Adrenal gland (tissue), 5 donors: ENCODE measurements at regions not wholly inside any gene's neighbourhood (a gene's known extent, or its start where the extent isn't known, plus 50 kb on each side); places are given as distances from the start of the nearest gene placed in this dataset.

ENCODE experiments used
- POLR2A ChIP-seq, 2 donors: fragments of 450-650 bp; IDR thresholded peaks; one replicate each; pipeline ENCODE4 v1.6.1; 2017; ENCODE audit warnings: antibody characterized with exemption in 2 of 2, mild to moderate bottlenecking in 2 of 2, moderate library complexity in 1 of 2
- TF ChIP-seq, protein P1 (sequence below), 6 experiments: fragments of 450-650 bp in 4 of 6; fragments of 200-600 bp in 2 of 6; sonication (generic) in 1 of 6; IDR thresholded peaks; 1 replicate in 5 of 6; 2 replicates in 1 of 6; pipeline versions ENCODE4 v1.5.1 to v1.8.0; 2016 to 2021; ENCODE audit warnings: antibody characterized with exemption in 6 of 6, mild to moderate bottlenecking in 2 of 6, moderate library complexity in 1 of 6
- donor health status: DM: no; HTN: no; CAD: no.

DNA sequence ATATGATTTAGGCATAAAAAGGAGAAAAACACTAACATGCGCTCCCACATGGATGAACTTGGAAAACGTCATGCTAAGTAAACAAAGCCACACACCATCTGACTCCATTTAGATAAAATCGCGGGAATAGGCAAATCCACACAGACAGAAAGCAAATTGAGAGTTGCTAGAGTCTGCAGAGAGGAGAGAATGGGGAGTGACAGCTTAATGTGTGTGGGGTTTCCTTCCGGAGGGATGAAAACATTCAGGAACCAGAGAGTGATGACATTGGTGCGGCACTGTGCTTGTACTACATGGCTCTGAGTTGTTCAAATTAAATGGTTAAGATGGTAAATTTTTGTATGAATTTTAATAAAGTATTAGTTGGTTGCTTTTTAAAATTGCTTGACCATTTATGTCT, 482.9 kb upstream of the AKR1E2 start:
- TF ChIP-seq, protein P1, sequence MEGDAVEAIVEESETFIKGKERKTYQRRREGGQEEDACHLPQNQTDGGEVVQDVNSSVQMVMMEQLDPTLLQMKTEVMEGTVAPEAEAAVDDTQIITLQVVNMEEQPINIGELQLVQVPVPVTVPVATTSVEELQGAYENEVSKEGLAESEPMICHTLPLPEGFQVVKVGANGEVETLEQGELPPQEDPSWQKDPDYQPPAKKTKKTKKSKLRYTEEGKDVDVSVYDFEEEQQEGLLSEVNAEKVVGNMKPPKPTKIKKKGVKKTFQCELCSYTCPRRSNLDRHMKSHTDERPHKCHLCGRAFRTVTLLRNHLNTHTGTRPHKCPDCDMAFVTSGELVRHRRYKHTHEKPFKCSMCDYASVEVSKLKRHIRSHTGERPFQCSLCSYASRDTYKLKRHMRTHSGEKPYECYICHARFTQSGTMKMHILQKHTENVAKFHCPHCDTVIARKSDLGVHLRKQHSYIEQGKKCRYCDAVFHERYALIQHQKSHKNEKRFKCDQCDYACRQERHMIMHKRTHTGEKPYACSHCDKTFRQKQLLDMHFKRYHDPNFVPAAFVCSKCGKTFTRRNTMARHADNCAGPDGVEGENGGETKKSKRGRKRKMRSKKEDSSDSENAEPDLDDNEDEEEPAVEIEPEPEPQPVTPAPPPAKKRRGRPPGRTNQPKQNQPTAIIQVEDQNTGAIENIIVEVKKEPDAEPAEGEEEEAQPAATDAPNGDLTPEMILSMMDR (IDR thresholded peaks at IDR 0.05): no peak
- no peak for TF ChIP-seq POLR2A (IDR thresholded peaks at IDR 0.05)
